ENCODE measurements at regions not wholly inside any gene's neighbourhood (a gene's known extent, or its start where the extent isn't known, plus 50 kb on each side); places are given as distances from the start of the nearest gene placed in this dataset.
A peak's percentile ranks its signal among the peaks of the same experiment; 100 is the strongest.

GRCh38 chr2:211144078-211144477 is 587.7 kb downstream of the CPS1 start:
- H3K4me1 ChIP-seq, result no peaks in the 10 kb centered on the region
- H3K4me3 ChIP-seq, result no peak overlapping the region
- H3K27me3 ChIP-seq (ENCODE audit: low read depth), result no peaks in the 10 kb centered on the region
- no peak for TF ChIP-seq CTCF (IDR thresholded peaks at IDR 0.05)
- no peaks in the 10 kb centered on the region for H3K36me3 ChIP-seq
- intact Hi-C loops (cut with DNase I), result no loop called here
- H3K27ac ChIP-seq, result no peak overlapping the region
- ATAC-seq (no peak), DNase-seq (no peak)
- no peaks in the 10 kb centered on the region for H3K9me3 ChIP-seq

DNA sequence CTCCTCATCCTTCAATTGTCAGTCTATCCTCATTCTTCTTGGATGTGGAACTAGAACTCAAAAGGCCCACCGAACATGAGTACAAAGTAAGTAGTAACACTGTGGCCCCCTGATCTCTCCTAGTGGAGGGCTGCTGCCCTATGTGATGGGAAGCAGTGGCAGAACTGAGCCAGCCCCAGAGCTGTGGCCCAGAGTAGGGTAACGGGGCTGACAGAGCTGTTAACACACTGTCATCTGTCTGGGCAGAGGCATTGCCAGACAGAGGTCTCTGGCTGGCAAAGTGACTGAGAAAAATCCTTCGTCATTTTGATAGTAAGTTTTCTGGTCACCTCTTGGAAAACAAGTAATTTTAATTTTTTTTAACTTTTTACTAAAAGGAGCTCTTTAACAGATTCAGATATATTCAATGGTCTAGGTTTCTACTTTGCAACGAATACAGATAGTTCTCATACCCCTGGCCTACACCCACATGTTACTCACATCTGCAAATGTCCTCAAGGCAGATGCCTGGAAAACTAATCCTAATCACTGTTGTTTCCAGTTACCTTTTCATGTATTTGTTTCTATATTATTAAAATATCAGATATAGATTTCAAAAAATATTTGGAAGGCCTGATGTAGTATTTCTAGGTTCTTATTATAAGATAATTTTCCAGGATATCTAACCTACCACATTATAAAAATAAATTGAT is 588.7 kb downstream of the CPS1 start:
- Histone ChIP-seq H3K27ac (no peak overlapping the region), H3K27me3 (ENCODE audit: low read depth) (no peaks in the 10 kb centered on the region), H3K4me3 (no peak overlapping the region), H3K36me3 (no peaks in the 10 kb centered on the region), H3K9me3 (no peaks in the 10 kb centered on the region), H3K4me1 (no peaks in the 10 kb centered on the region)
- ATAC-seq, result no peak
- intact Hi-C loops (cut with DNase I), result no loop called here
- no peak for DNase-seq
- TF ChIP-seq CTCF (IDR thresholded peaks at IDR 0.05), result no peak

GRCh38 chr2:211149731-211150130 is 593.3 kb downstream of the CPS1 start:
- intact Hi-C loops (cut with DNase I), result no loop called here
- Histone ChIP-seq H3K27me3 (ENCODE audit: low read depth) (no peaks in the 10 kb centered on the region), H3K36me3 (no peaks in the 10 kb centered on the region), H3K4me1 (no peaks in the 10 kb centered on the region), H3K4me3 (no peak overlapping the region), H3K27ac (no peak overlapping the region), H3K9me3 (no peaks in the 10 kb centered on the region)
- ATAC-seq, result no peak
- TF ChIP-seq CTCF (IDR thresholded peaks at IDR 0.05), result no peak
- DNase-seq, result no peak

GRCh38 chr2:211157211-211157610 is 600.8 kb downstream of the CPS1 start:
- Histone ChIP-seq H3K4me1 (no peaks in the 10 kb centered on the region), H3K27me3 (ENCODE audit: low read depth) (no peaks in the 10 kb centered on the region), H3K36me3 (no peaks in the 10 kb centered on the region), H3K27ac (no peak overlapping the region), H3K4me3 (no peak overlapping the region), H3K9me3 (no peaks in the 10 kb centered on the region)
- no peak for TF ChIP-seq CTCF (IDR thresholded peaks at IDR 0.05)
- intact Hi-C loops (cut with DNase I), result no loop called here
- ATAC-seq (no peak), DNase-seq (no peak)

DNA sequence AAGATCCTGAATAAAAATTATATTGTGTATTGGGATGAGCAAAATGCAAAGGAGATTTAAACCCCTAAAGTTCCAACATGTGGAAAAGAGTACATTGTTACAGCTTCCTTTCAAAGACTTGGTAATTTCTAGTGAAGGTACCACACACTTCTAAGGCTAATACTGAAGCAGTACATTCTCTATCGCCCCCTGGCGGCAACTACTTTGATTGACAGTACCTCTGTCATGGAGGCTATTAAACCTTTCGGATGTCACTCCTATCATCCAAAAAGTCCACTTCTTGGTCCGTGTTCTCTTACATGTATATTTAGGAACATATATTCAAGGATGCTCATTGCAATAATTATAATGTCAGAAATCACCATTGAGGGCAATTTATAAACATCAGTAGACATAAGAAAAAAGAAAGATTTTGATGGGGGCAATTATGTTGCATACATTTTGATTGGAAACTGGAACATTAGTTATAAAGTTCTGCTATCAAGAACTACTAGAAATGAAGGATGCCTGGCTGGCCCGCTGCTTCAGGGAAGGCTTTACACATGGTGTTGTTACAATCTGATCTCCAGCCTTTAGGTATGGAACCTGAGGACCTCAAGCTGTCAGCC is 601.6 kb downstream of the CPS1 start:
- no peak overlapping the region for H3K4me3 ChIP-seq
- DNase-seq (peak; percentile 80), ATAC-seq (peak; percentile 72 to 78)
- intact Hi-C loops (cut with DNase I), result no loop called here
- H3K27me3 ChIP-seq (ENCODE audit: low read depth), result no peaks in the 10 kb centered on the region
- H3K4me1 ChIP-seq, result no peaks in the 10 kb centered on the region
- H3K27ac ChIP-seq, result no peak overlapping the region
- no peaks in the 10 kb centered on the region for H3K36me3 ChIP-seq
- peak; percentile 83 for TF ChIP-seq CTCF (IDR thresholded peaks at IDR 0.05)
- H3K9me3 ChIP-seq, result no peaks in the 10 kb centered on the region

Measured in lower lobe of right lung (tissue), 2 donors.